Hematopoietic multipotent progenitor cell treated with erythropoietin and hydrocortisone succinate and interleukin-3 and kit ligand, for 4 days (in vitro differentiated cells): ENCODE measurements at regions not wholly inside any gene's neighbourhood (a gene's known extent, or its start where the extent isn't known, plus 50 kb on each side); places are given as distances from the start of the nearest gene placed in this dataset.
"Not testable (repeated sequence)": the region's sequence is repeated elsewhere in the genome, so short reads cannot be mapped to it uniquely, and the experiment has no call there.

Experiments used
- DNase-seq: peaks from one replicate; pipeline ENCODE4 v3.0.0-alpha.2; 2015

DNA sequence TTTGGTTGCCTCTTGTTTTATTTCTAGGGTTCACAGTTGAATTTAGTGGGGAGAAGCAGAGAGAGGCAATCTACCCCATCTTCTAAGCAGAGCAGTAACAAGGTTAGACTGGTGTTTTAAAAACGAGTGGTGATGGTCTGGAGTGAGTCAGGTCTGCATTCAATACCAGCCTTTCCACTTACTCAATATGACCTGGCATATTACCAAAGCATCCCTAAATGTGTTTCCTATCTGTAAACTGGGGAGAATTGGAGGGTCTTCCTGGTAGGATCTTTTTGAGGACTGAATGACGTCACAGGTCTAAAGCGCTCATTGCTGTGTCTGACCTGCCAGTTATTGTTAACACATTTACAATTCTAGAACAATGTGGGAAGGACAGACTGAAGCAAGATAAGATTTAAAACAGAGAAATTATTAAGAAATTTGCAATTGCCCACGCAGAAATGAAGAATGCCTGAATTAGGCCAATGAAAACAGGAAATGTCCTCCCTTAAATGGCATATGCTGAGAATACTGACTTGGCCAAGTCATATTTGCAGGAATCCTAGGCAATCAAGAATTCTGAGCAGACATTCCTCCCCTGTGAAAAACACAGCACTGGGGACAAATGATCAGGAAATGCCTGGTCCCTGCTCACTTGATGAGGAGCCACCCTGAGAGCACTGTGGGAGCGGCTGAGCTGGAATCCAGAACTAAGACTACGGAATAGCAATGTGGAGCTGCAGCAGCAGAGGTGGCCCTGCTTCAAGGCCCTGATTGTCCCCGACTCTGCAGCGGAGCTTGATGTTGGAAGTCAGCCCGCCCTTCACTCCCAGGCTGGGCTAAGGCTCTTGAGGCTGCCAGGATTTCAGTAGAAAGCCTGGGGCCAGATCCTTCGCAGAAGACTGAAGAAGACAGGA lies 184.5 kb upstream of the CXCL12 start:
- no peak for DNase-seq

DNA sequence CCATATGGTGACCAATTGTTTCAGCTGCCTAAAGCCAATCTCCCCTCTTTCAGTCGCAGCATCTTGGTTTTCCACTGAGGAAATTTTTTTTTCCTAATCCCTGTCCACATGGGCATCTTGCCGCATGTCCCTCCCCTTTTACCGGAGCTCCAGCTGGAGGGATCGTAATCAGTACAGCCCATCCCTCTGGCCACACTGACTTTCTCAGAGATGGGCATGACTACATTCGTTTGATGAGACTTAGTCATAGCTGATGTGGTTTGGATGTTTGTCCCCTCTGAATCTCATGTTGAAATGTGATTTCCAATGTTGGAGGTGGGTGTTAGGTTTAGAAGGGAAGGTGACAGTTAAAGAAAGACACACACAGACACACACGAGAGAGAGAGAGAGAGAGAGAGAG lies 186.8 kb upstream of the CXCL12 start:
- no peak for DNase-seq

DNA sequence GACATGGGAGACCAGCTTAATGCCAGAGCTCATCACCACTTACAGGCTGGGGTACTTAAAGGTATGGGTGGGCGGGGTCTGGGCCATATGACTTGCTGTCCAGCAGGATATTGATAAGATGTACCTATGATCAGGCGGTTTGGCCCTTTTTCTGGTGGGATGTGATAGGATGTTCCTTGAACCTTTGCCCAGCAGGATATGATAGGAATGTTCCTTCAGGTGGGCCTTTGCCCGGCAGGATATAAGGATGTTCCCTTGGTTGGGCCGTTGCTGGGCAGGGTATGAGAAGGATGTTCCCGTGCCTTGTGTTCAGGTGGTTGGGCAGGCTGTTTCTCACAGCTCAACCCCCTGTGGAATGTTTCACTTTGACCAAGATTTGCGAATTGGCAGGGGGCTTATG lies 187.2 kb upstream of the CXCL12 start:
- DNase-seq = no peak

GRCh38 chr10:44573821-44574220 lies 188.9 kb upstream of the CXCL12 start:
- DNase-seq = no peak

DNA sequence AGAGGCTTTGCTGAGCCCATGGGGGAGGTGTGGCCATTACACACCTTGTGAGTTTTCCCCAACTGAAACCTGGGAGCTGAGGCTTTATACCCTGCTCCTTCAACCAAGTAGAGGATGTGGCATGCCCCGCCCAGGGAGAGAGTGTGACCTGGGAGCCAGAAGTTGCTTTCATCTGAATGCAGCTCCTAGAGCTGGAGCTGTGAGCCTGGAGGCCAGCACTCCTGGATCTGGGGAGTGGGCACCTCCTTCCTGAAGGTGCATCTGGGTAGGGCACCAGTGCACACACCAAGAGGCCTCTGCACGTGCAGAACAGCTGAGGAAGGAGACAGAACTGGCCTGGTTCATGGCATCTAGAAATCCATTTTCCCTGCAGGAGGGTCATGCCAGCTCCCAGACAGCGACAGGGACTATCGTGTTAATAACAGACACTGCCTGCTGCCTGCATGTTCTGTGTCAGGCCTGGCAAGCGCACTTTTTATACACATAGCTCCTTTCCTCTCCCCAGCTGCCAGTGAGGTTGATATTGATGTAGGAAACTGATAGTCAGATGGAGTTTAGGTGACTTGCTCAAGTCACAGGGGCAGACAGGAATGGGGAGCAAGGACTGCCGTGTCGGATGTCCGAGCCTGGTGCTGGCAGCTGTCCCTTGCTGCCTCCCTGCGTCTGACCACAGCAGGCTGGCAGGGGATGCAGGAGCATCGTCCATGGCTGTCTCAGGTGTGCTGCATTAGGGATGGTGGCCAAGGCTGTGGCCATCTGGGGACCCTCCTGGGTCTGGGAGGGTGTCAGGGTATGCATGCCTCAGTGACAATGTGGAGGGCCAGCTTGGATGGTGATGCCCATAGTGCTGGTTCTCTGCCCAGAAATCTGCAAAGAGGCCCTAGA lies 189.9 kb upstream of the CXCL12 start:
- no peak for DNase-seq

- DNase-seq = no peak
These were observed 190.9 kb upstream of the CXCL12 start for GRCh38 chr10:44575601-44576380.

DNA sequence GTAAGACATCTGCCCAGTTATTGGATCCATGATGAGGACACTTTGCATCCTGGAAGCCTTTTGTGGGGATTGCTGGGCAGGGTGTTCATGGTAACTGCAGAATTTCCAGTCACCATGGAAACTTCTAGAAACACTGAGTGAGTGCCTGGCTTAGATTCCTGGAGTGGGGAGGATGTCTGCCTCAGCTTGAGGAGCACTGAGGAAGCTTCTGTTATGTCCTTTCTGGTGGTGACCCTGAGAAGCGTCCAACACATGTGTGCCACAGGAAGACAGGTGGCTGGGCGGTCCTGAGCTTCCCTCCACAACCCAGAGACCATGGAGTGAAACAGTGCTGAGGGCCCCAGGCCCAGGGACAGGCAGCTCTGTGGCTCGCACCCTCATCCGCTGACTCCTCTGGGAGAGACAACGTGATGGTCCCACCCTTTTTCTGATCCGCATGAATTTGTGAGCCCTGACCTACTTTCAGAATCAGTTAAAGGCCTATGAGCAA lies 191.8 kb upstream of the CXCL12 start:
- no peak for DNase-seq

DNA sequence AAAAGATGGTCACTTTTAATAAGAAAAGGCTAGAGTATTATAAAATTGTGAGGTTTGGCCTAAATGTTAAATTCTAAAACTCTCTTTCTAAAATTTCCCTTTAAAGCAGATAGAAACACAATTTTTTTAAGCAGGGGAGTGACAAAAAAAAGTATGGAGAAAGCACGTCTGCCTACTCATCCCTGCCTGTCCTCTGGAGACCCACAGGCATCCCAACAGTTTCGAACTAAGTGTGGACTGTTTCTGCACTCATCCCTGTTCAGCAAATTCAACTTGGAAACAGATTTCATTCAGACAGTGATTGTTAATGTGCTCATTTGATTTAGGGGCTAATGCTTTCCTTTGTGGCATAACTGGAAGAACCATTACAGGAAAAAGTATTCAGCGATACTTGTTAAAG lies 192.6 kb upstream of the CXCL12 start:
- DNase-seq = no peak

DNA sequence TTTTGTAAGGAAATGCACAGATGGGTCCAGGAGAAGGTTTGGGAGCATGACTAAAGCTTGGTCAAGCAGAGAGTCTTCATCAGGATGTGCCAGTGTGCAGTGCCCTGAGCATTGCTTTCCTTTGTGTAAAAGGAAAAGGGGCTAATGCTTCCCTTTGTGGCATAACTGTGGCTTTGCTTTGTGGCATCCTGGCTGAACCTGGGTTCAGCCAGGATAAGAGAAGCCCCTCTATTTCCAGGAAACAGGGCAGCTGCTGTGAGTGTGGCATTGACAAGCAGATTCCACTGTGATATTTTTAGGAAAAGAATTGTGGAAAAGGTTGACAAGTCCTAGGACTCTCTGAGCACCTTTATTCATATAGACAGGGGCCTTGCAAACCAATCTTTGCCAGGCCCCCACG lies 193.4 kb upstream of the CXCL12 start:
- no peak for DNase-seq

- DNase-seq = not testable (repeated sequence)
These were observed 194.1 kb upstream of the CXCL12 start for GRCh38 chr10:44578963-44579362.

DNA sequence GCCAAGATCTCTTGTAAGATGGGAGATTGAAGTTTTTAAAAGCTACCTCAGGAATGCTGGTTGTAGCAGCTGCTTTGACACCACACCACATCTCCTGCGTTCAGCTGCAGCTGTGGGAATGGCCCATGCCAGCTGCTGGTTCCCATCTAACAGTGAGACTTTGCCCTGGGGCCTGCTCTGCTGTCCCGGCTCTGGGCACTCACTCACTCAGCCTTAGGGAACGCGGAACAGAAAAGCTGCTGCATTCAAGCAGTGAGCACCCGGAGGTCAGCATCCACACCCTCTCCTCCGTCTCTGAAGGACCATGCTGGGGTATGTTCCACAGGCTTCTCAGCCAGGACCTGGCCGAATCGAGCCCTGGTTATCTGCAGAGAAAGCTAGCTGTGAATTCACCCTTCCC lies 197.1 kb upstream of the CXCL12 start:
- DNase-seq = no peak

- no peak for DNase-seq
These were observed 202.8 kb upstream of the CXCL12 start for GRCh38 chr10:44587488-44588318.

GRCh38 chr10:44589181-44589943 lies 204.5 kb upstream of the CXCL12 start:
- DNase-seq = no peak

GRCh38 chr10:44589944-44590449 lies 205.1 kb upstream of the CXCL12 start:
- DNase-seq = no peak

DNA sequence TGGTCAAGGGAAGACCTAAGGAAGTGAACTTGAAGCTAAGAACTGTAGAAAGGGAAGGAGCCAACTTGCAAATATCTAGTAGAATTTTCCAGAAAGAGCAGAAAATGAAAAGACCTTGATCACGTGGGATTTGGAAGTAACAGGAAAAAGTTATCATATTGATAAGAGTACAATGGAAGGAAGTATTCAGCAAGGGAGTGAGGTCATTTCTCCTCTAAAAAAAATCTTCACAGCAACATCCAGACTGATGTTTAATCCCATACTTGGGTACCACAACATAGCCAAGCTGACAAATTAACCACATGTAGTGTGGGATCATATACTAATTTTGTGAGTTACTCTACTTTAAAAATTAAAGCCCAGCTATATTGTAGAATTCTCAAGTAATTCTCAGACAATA lies 207.0 kb upstream of the CXCL12 start:
- DNase-seq = no peak

DNA sequence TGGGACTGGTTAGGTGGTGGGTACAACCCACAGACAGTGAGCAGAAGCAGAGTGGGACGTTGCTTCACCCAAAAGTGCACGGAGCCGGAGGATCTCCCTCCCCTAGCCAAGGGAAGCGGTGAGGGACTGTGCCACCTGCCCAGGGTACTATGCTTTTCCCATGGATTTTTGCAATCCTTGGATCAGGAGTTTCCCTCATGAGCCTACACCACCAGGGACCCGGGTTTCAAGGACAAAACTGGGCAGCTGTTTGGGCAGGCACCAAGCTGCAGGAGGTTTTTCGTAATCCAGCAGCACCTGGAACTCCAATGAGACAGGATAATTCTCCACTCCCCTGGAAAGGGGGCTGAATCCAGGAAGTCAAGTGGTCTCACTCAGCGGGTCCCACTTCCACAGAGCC lies 209.1 kb upstream of the CXCL12 start:
- no peak for DNase-seq

DNA sequence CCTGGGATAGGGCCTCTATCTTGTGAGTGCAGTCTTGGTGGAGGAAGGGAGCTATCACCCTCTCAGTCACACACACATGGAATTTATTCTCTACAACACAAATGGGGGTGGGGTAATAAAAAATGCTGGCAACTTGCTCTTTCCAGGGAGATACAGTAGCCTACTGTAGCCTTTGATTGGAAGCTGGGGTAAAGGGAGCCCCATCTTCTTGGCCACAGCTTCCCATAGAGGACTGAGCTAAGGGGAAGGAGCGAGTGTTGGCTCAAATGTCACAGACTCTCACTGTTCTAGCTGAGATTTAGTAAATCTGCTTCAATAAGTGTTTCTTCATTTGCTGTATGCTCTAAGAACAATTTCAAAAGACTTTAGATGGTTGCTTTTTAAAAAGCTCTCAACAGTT lies 222.2 kb upstream of the CXCL12 start:
- DNase-seq = no peak

- DNase-seq = no peak
These were observed 234.0 kb upstream of the CXCL12 start for GRCh38 chr10:44618910-44619309.

DNA sequence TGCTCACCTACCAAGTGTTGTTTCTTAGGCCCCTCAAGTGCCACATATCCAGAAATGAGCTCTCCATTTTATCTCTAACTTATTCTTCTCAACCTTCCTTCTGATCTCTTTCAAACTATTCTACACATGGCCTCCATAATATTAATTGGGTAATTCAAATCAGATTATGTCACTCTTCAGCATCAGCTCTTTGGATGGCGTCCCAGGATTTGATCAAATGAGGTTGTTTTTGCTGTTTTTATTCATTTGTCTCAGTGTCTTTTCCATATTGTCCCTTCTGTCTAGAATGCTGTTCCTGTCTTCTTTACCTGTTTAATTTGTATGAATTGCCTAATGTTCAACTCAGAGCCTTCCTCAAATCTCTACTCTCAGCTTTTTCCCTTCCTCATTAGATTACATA lies 234.6 kb upstream of the CXCL12 start:
- no peak for DNase-seq

DNA sequence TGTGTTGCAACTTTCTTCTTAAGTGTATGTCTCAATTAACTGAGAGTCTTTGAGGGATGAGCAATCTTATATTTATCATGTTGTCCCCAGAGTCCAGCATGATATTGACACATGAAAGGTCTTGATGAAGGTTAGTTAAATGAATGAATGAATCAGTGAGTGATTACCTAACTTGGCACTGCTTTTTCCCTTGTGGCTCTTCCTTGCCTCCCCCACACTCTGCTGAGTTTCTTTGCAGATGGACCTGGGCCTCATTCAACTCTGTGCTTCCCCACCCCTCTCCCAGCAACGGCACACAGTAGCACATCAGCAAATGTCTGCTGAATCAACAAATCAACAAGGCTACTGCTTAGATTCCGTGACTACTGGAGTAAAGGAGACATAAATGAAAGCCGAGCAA lies 235.1 kb upstream of the CXCL12 start:
- DNase-seq = no peak
